Renal cortex interstitium (tissue), 11 donors: ENCODE measurements at regions not wholly inside any gene's neighbourhood (a gene's known extent, or its start where the extent isn't known, plus 50 kb on each side); places are given as distances from the start of the nearest gene placed in this dataset.

Experiments used
- DNase-seq, 11 donors: peaks; one replicate each; pipeline ENCODE4 v3.0.0-alpha.2; 2013; ENCODE audit warnings: low read depth in 9 of 11, low spot score in 4 of 11; ENCODE audit errors: extremely low read depth in 1 of 11

DNA sequence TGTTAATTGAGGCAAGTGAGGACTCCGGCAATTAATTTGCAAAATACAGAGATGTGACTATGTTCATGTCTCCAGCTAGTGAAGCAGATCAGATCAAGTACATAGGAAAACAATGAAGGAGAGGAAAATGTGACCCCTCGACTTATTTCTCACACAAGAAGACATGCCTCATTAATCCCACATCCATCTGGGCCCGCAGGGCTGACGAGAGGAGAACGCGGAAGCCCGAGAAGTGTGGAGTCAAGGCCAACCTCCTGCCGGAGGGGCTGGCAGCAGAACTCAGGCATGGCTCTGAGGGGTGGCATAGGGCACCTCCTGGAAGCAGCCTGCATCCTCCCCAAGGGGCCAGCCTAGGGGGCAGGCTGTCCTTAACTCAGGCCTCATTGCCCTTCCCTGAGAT lies 54.4 kb downstream of the ZNF503 start:
- peak; percentile 45 to 83 (median 66) for DNase-seq

DNA sequence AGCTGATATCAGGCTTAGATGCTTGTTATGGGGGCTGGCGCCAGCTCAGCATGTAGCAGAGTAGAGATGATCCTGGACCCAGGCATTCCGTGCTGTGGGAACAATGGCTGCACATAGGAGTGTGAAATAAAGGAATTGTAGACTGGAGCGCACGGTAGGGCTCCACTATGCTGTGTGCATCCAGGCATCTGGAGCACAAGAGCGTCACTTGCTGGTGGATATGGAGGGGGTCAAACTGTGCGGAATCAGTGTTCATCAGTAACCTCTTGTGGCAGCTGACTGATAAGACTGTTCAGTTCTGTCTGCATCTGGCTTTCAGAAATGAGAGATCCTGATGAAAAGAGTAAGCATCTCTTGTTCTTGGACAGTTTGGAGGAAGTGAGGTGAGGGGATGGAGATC lies 55.8 kb downstream of the ZNF503 start:
- no peak for DNase-seq

DNA sequence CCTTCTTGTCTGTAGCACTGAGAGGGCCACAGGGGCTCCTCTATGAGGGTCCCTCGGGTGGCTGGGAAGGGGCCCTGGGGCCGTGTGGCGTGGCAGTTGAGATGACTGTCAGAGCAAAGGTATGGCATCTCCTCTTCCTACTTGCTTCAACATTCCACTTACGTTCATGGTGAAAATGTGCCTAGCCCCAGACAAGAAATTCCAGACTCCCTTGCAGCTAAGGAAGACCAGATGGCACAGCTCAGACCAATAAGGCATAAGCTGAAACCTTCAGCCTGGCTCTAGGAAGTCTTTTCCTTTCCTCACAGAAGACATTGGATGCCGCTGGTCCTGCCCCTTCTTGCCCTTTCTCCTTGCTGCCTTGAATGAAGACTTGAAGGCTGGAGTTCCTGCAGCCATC lies 57.4 kb downstream of the ZNF503 start:
- DNase-seq, result no peak

DNA sequence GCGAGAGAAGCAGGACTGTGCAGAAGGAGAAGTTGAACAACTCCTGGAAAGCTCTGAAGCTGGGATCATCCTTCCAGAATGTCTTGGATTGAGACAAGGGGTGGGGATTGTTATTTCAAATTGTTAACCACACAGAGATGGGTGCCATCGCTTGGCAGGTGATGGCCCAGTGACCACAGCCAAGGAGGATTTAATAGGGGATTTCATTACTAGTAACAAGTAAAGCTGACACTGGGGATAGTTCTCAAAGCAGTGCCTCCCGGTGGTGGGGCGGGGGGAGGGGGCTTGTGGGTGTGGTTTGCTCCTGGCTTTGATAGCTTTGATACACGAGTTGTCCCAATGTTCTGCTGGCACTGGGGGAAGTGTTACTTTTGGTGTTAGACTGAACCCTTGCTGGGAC lies 59.2 kb downstream of the ZNF503 start:
- DNase-seq, result no peak

DNA sequence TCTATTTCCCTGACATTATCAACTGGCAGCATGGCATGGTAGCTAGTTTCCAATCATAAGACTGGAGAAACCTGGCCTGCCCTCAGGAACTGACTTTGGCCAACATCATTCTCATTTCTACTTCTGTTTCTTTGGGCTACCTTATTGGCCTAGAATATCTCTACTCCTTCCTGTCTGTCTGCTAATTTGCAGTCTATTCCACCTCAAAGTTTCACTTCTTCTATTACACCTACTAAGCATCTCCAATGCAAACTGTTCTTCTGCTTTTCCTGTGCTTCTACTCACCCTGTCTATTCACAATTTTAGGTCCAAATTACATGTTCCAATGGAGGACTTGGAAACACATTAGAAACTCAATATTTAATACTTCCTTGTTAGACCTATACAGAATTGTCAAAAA lies 65.6 kb downstream of the ZNF503 start:
- no peak for DNase-seq

DNA sequence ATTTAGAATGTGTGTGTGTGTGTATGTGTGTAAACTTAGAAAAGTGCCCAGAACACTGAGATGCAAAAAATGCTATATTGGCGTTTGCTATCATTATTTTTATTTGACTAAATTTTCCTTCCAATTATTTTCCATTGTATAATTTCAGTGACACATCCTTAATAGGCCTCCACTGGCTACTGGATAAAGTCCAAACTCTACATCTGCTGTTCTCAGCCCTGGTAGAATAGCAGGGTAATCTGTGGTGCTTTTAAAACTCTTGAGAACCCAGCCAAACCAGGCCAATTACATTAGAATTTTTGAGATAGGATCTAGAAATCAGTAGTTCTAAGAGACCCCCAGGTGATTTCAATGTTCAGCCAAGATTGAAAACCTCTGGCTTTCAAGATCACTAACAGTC lies 66.4 kb downstream of the ZNF503 start:
- DNase-seq, result no peak

DNA sequence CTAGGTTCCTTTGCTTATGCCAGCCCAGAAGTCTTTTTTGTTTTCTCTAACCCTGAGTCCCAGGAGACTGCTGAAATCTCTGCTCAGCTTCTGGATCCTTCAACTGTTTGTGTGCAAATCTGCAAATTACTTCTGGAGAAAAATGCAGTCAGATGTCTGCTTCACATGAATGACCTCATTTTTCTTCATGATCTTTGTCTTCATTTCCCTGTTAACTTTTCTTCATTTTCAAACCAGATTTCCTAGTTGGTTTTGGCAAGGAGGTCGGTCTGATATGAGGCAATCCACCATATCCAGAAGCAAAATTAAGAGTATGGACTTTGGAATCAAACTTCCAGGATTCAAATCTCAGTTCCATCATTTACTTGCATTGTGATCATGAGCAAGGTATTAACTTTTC lies 66.8 kb downstream of the ZNF503 start:
- no peak for DNase-seq

DNA sequence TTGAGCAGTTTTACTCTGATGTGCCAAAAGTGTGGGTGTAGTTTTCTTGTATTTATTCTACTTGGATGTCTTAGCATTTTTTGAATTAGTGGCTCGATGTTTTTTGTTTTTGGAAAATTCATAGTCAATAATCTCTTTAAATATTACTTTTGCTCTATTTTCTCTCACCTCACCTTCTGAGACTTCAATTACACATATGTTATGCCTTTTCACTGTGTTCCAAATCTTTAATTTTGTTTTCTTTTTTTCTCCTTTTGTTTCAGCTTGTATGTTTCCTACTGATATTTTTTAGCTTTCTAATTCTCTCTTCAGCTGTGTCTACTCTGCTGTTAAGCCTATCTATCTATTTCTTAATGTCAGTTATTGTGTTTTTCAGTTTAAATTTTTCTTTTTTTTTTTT lies 69.5 kb downstream of the ZNF503 start:
- no peak for DNase-seq

DNA sequence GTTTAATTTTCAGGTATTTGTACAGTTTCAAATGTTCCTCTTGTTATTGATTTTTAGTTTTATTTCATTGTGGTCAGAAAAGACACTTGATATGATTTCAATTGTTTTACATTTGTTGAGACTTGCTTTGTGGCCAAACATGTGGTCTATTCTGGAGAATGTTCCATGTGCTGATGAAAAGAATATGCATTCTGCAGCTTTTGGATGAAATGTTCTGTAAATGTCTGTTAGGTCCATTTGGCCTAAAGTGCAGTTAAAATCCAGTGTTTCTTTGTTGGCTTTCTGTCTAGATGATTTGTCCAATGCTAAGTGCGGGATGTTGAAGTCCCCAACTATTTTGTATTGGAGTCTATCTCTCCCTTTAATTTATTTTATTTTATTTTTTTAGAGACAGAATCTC lies 70.5 kb downstream of the ZNF503 start:
- DNase-seq, result no peak

DNA sequence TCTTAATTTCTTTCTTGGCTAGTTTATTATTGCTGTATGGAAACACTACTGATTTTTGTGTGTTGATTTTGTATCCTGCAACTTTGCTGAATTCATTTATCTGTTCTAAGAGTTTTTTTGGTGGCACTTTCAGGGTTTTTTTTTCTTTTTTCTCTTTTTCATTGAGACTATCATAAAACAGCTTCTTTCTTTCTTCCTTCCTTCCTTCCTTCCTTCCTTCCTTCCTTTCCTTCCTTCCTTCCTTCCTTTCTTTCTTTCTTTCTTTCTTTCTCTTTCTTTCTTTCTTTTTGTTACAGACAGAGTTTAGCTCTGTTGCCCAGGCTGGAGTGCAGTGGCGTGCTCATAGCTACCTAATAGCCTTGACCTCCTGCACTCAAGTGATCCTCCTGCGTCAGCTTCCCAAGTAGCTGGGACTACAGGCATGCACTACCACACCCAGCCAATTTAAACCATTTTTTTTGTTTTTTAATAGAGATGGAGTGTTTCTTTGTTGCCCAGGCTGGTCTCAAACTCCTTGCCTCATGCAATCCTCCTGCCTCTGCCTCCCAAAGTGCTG lies 72.3 kb downstream of the ZNF503 start:
- no peak for DNase-seq

DNA sequence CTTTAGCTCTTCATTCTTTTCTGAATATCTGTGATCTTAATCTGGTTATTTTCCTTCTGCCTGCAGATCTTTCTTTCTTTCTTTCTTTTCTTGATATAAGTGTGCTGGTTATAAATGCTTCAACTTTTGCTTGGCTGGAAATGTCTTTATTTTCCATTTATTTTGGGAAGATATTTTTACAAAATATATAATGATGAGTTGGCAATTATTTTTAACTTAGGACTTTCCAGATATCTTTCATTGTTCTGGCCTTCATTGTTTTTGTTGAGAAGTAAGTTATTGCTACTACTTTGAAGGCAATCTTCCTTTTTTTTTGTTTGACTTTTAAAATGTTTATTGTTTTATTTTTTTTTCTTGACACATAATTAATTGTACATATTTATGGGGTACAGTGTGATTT lies 75.3 kb downstream of the ZNF503 start:
- no peak for DNase-seq

DNA sequence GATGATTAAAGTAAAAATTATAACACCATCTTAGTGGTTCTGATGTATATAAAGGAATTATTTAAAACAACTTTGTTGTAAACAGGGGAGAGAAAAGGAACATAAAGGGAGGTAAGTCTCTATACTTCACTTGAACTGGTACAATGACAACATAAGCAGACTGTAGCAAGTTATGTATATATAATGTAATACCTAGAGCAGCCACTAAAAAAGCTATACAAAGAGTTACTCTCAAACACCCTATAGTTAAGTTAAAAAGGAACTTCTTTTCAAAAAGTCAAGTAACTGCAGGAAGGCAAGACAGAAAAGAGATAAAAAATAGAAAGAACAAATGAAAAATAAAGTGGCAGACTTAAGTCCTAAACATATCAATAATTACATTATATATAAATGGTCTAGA lies 82.3 kb downstream of the ZNF503 start:
- DNase-seq, result no peak

DNA sequence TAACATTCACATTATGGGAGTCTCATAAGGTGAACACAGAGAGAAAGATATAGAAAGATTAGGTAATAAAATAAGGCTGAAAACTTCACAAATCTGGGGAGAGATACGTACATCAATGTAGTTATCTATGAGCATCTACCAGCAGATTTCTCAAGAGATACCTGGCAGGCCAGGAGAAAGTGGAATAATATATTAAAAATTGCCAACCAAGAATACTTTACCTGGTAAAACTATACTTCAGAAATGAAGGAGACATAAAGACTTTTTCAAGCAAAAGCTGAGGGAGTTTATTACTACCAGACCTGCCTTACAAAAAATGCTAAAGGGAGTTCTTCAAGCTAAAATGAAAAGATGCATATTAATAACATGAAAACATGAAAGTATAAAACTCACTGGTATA lies 78.8 kb upstream of the COMTD1 start:
- DNase-seq, result no peak

DNA sequence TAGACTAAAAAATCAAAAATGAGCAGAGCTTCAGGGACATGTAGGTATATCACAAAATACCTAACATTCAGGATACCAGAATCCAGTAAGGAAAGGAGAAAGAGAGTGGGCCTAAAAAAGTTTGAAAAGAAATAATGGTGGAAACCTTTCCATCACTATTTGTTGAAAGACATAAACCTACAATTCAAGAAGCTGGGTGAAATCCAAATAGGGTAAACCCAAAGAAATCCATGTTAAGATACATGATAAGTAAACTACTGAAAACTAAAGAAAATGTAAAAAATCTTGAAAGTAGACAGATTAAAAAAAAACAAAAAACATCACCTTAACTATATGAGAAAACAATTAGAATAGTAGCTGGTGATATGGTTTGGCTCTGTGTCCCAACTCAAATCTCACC lies 76.7 kb upstream of the COMTD1 start:
- no peak for DNase-seq

DNA sequence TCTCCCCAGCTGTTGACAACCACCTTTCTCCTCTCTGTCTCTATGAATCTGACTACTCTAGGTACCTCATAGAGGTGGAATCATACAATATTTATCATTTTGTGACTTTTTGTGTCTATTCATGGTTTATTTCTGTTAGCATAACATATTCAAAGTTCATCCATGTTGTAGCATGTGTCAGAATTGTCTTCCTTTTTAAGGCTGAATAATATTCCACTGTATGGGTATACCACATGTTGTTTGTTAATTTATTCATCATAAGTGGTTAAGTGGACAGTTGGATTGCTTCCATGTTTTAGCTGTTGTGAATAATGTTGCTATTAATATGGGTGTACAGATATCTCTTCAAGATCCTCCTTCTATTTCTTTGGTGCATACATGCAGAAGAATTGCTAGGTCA lies 69.9 kb upstream of the COMTD1 start:
- no peak for DNase-seq

DNA sequence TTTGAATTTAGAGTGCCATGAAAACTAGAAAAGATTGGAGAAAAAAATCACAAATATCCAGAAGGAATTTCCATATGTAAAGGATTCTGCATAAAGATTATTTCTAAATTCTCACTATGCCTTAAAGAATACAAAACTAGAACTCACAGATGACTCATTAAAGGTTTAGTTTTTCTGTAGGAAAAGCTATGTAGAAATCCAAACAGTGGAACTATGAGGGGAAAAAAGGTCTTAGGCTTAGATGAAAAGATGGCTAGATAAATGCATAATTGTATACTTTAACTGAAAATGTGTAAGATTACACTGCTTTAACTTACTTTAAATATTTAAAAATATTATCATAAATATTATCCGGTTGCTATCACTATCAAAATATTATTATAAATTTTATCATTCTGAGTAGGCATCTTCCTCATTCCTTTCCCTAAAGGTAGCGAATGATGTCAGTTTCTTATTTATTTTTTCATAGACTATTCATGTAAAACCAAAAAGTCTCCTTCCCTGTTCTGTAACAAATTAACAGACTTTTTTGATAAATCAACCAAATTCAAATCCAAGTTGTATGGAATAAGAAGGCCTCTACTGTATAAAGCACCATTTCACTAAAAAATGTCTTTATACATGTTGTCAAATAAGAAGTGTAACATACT lies 69.1 kb upstream of the COMTD1 start:
- DNase-seq, result no peak

DNA sequence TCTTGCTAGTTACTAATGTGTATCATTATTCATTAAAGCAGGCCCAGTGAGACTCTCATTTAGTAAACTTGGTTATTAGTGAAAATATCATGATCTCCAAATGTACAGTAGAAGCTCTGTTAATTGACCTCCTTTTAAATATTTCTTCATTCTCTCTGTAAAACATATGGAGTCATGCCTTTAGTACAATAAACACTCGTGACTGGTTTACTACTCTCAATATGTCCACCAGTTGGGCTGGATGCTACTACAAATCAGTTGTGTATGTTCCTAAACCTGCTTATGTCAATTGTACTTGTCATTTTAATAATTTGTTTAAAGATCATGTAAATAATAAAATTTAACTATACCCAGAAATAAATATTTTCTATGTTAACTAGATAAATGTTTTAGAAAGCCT lies 68.6 kb upstream of the COMTD1 start:
- DNase-seq, result no peak

DNA sequence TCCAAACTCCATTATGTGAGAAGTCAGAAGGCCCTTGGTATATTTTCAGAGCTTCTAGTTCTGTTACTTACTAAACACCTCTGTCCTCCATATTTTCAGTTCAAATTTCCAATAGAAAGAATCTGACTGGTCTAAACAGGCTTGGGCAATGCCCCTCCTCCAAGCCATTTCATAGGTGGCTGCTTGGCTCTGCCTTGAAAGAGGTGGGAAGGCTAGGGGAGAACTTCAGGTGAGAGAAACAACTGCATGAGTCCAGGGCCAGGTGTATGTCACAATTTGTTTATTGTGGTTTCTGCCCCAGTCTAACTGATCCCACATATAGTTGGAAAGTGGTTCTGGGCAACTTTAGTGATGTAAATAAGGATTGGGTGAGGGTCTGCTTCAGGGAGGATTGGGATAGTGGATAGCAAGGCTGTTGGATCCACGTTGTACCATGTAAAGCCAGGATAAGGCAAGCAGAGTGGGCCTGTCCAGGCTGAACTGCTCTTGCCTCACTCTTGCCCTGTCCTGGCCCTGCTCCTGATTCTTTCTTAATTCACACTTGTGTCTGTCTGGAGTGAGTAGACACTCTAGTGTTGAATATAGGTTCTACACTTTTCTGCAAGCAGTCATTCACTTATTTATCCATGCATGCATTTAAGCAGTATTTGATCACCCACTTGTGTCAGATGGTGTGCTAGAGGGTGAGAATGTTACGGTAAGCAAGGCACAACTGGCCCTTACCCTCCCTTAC lies 67.5 kb upstream of the COMTD1 start:
- DNase-seq, result no peak

DNA sequence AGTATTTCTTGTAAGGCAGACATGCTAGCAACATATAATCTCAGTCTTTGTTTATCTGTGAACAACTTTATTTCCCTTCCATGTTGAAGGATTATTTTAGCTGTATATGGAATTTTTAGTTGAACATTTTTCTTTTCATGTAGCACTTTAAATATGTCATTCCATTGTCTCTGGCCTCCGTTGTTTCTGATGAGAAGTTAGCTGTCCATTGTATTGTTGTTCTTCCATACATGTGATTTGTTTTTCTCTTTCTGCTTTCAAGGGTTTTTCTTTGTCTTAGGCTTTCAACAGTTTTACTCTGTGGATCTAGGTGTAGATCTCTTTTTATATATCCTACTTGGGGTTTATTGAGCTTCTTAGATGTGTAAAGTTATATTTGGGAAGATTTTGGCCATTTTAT lies 66.3 kb upstream of the COMTD1 start:
- DNase-seq, result no peak

DNA sequence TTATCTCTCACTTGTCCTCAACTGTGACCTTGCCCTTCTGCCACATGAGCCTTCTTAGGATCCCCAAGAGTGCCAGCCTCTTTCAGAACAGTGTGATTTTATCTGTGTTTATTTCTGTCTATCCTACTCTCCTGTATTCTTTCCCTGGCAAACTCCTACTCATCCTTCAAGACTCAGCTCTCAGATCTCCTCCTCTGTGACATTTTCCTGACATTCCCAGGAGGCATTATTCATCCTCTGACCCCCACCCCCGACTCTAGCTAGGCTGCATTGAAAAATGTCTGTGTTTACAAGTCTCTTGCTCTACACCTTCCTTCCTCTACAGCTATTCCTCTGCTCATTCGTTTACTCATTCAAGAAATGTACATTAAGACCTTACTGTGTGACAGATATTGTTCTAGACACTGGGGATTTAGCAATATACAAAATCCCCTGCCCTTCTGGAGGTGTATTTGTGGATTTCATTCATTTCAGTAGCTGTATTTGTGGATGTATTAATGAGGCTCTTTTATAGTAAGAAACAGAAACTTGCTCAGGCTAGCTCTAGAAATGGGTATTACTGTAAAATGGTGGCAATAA lies 61.4 kb upstream of the COMTD1 start:
- no peak for DNase-seq
